GM18520 (cell line): ENCODE measurements at regions not wholly inside any gene's neighbourhood (a gene's known extent, or its start where the extent isn't known, plus 50 kb on each side); places are given as distances from the start of the nearest gene placed in this dataset.
"Not testable (repeated sequence)": the region's sequence is repeated elsewhere in the genome, so short reads cannot be mapped to it uniquely, and the experiment has no call there.

Experiments
- ATAC-seq: cut with Tn5 transposase; IDR thresholded peaks from one replicate; pipeline ENCODE4 v1.9.1; 2021; ENCODE audit not compliant: unreplicated experiment

GRCh38 chr18:79579807-79580497 is 99.7 kb upstream of the CTDP1 start:
- ATAC-seq = no peak

- ATAC-seq = no peak
These were observed 99.0 kb upstream of the CTDP1 start for GRCh38 chr18:79580498-79581171.

DNA sequence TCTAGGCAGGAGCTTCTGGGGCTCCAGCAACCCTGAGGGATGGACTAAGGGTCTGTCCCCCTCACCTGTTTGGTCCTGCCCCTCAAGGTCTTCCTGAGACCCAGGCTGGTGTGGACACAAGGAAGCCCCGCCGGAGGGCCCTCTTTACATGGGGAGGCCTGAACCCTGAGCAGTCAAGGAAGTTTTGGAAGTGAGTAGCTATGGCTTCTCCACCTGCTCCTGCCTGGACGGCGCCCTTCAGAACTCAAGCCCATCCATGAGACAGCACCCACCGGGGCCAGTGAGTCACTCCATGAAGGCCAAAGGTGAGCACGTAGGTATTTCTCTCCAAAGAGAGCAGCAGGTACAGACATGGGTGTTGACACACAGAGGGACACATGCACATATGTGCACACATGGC is 98.2 kb upstream of the CTDP1 start:
- no peak for ATAC-seq

DNA sequence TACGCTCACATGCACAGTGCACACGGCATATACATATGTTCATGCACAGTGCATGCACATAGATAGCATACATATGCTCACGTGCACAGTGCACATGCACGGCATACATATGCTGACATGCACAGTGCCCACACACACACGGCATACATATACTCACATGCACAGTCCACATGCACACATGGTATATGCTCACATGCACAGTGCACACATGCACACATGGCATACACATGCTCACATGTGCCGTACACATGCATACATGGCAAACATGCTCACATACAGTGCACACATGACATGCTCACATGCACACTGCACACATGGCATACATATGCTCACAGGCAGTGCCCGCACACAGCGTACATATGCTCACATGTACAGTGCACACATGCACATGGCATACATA is 97.7 kb upstream of the CTDP1 start:
- ATAC-seq = no peak

DNA sequence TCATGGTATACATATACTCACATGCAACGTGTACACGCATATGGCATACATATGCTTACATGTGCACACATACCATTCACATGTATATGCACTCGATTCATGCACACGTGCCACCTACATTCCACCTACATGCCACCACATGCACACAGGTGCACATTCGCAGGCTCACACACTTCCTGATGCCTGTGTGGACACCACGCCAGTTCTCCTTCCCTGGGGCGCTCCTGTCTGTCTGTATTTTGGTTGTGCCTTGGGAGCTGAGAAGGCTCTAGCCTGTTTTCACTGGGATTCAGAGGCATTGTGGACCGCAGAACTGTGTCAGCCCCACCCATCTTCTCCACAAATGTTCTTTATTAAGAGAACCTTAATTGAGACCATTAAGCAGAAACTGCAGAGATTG is 96.6 kb upstream of the CTDP1 start:
- ATAC-seq = no peak

DNA sequence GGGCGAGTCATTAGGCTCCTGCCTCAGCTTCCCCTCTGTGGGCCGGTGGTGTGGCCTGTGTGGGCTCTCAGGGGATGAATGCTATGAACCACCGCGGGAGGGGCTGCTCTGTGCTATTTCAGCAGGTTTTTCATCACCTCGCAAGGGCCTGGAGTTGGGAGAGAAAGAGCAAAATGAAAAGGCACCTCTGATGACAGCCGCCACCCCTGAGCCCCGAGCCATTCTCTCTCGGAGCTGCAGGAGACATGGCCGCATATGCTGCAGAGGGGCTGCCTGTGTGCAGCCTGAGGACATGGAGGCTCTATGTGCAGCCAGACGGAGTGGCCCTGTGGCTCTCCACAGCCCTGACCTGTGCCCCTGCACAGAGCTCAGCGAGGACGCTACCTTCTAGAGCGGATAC is 96.2 kb upstream of the CTDP1 start:
- ATAC-seq = no peak

GRCh38 chr18:79583984-79584401 is 95.6 kb upstream of the CTDP1 start:
- ATAC-seq = no peak

DNA sequence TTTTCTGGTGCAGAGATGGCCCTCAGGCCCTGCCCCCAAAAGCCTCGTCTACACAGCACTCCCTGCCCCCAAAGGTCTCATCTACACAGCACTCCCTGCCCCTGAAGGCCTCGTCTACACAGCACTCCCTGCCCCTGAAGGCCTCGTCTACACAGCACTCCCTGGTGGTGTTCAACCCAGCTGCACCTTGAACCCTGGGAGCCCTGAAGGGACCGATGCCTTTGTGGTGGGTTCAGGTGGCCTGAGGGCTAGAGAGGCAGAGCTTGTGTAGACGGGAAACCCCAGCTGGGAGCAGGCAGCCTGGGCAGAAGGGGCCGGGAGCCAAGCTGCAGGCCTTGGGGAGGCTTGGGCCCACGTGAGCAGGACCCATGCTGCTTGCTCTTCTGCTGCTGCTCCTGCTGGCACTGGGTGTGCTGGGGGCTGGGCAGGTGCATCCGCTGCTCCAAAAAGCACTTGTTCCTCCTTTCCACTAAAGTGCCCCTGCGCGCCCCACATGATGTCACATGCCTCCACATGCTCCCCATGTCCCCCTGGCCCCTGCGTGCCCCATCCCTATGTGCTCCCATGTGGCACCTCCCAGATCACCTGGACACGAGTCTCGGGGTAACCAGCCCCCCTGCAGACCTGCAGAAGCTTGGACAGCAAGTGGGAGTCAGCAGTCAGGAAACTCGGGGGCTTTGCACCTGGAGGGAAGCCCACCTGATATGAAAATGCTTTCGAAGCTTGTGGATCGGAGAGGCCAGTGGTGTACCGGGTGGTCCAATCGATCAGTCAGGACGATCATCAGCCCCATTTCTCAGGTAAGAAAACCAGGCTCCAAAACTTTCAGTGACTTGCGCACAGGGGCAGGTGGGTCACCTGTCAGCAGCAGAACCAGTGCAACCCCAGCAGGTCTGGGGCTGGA is 94.9 kb upstream of the CTDP1 start:
- no peak for ATAC-seq

GRCh38 chr18:79585395-79586370 is 93.9 kb upstream of the CTDP1 start:
- ATAC-seq = no peak

- ATAC-seq = no peak
These were observed 93.0 kb upstream of the CTDP1 start for GRCh38 chr18:79586436-79587225.

GRCh38 chr18:79587226-79587741 is 92.3 kb upstream of the CTDP1 start:
- ATAC-seq = no peak

DNA sequence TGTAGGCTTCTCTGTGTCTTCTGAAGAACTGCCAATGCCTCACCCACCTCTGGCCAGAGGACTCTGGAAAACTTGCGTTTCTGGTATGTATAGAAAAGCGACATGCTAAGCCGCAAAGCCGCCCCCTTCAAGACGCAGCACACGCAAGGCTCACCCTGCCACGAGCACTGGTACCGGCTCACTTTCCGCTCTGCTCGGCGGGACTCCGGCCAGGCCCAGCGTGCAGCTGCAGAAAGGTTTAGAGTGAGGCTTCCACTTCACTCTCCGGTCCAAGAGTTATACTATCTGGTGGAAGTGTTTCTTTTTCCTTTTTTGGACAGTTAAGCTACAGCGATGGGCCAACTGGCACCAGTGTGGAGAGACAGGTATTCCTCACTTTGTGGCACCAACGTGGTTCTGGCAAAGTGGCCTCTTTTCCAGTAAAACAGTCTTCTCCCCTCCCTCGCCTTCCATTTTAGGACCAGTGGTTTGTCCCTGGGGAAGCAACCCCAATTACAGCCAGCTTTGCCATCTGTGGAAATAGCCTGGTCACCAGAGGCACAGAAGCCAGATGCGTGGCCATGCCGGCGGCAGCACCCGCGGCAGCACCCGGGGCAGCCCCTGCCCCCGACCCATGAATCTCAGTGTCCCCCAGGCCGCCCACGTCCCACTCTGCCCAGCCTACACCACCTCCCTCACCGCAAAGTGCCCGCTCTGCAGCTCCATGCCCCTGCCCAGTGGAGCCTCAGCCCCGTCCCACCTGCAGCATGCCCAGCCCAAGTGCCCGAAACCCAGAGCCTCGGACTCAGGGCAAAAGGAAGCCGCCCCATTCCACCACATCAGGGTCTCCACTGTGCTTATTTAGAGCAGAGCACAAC is 91.6 kb upstream of the CTDP1 start:
- ATAC-seq = no peak

DNA sequence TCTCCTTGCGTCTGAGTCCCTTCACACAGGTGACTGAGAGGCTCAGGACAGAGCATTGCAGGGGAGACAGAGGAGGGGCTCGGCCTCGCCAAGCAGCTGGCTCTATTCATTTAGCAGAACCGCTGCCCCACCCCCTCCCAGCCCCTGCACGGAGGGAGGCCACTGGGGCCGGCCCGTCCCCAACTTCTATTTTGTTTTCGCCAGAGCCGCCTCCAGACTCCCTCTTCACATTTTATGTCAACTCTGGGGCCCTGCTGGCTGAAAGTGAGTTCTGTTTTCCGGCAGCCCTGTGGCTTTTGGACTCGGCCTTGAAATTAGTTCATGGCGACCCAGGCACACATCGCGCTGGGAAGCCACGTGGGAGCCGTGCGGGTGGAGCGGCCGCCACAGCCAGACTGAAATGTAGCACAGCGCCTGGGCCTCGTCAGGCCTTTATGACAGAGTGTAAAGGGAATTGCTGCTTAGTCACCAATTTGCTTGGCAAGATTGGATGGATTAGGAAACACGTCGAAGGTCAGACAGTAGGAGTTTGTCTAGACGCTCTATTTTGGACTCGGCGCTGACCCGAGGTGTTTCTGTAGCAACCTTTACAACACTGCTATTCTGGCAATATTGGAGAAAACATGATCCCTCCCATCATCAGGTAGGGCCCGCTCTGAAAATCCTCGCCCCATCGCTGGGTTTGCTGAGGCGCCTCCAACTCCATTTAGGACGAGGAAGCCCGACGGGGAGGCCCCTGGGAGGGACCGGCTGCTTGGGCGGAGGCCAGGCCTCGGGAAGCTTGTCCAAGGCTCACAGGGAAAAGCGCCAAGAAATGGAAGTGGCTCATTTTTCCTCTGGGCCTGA is 90.7 kb upstream of the CTDP1 start:
- no peak for ATAC-seq

DNA sequence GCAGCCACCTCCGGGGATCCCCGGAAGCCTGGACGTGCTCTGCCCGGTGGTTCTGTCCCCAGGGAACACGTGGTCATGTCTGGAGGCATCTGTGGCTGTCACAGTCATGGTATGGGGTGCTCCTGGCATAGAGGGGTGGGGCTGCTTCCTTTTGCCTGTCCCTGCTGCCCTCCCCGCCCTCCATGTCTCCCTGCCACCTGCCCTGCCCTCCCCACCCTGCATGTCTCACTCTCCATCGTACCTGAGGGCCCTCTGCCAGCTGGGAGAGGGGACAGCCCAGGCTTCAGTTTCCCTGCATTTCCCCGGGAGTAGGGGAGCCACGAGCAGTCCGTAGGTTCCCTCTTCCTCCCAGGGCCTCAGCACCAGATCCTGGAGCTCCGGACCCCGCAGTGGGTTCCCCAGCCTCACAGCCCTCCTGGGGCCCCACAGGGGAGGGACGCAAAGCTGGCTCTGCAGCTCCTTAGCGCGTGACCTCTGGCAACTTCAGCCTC is 90.0 kb upstream of the CTDP1 start:
- ATAC-seq = no peak

- no peak for ATAC-seq
These were observed 89.2 kb upstream of the CTDP1 start for GRCh38 chr18:79590191-79591031.

DNA sequence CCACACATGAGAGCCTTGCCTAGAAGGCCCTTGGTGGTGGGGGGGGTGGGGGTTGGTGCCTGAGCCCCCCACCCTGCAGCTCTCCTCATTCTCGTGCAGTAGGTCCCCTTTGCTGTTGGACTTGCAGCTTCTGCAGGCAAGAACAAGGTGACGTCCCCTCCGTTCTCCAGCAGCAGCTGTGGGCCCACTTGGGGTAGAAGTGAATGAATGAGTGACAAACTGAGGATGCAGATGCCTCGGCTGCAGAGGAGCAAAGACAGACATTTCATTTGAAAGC is 88.6 kb upstream of the CTDP1 start:
- ATAC-seq = no peak

GRCh38 chr18:79592684-79593083 is 86.9 kb upstream of the CTDP1 start:
- not testable (repeated sequence) for ATAC-seq
